ENCODE measurements at regions not wholly inside any gene's neighbourhood (a gene's known extent, or its start where the extent isn't known, plus 50 kb on each side); places are given as distances from the start of the nearest gene placed in this dataset.
"Not testable (repeated sequence)": the region's sequence is repeated elsewhere in the genome, so short reads cannot be mapped to it uniquely, and the experiment has no call there.

GRCh38 chr2:89959729-89960378 lies 1268.4 kb downstream of the RPIA start:
- H3K23ac ChIP-seq (ENCODE audit: low read length); H3K27me3 ChIP-seq (ENCODE audit: insufficient read depth, low read length, poor library complexity); H3K79me2 ChIP-seq (ENCODE audit: control insufficient read depth, insufficient read depth, low read length); H3K27ac ChIP-seq (ENCODE audit: low read depth, low read length); H3K18ac ChIP-seq (ENCODE audit: low read length); H3K56ac ChIP-seq (ENCODE audit: low read length); H3K4ac ChIP-seq (ENCODE audit: low read depth, low read length); H3K4me3 ChIP-seq (ENCODE audit: low read length); H3K4me1 ChIP-seq (ENCODE audit: control insufficient read depth, low read depth, low read length); H3K4me2 ChIP-seq (ENCODE audit: low read length); H2AK5ac ChIP-seq (ENCODE audit: low read length); H2BK15ac ChIP-seq (replicated peaks; ENCODE audit: low read depth); H3K36me3 ChIP-seq (ENCODE audit: control insufficient read depth, insufficient read depth, low read length); H2BK120ac ChIP-seq (ENCODE audit: low read depth, low read length); H4K5ac ChIP-seq (ENCODE audit: low read length); H4K8ac ChIP-seq (ENCODE audit: low read depth, low read length); H3K9ac ChIP-seq (ENCODE audit: low read length); H3K79me1 ChIP-seq (ENCODE audit: low read length); H2BK5ac ChIP-seq (ENCODE audit: low read length); DNase-seq: not testable (repeated sequence)
- no CpG with 5 or more reads among the region's 3 CpGs for WGBS (ENCODE audit: extremely low coverage, insufficient coverage, low lambda C conversion rate)

DNA sequence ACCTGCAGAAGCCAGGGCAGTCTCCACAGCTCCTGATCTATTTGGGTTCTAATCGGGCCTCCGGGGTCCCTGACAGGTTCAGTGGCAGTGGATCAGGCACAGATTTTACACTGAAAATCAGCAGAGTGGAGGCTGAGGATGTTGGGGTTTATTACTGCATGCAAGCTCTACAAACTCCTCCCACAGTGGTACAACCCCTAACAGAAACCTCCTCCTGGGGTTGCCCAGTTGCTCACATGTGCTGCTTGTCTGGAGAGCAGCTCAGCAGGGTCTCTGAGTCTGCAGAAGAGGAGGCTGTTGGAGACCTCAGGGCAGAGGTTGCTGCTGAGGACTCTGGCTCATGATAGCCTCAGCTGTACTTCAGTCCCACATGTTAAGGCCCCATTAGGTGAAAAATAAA lies 1269.1 kb downstream of the RPIA start:
- no CpG with 5 or more reads among the region's 2 CpGs for WGBS (ENCODE audit: extremely low coverage, insufficient coverage, low lambda C conversion rate)
- not testable (repeated sequence) for H3K18ac ChIP-seq (ENCODE audit: low read length); H3K56ac ChIP-seq (ENCODE audit: low read length)

GRCh38 chr2:89968567-89968966 lies 1277.1 kb downstream of the RPIA start:
- H3K79me2 ChIP-seq (ENCODE audit: control insufficient read depth, insufficient read depth, low read length); DNase-seq: not testable (repeated sequence)

More for the DNA sequence above, 1269.1 kb downstream of the RPIA start:
- not testable (repeated sequence) for H2BK5ac ChIP-seq (ENCODE audit: low read length); H2BK15ac ChIP-seq (replicated peaks; ENCODE audit: low read depth); H3K23ac ChIP-seq (ENCODE audit: low read length); H3K9ac ChIP-seq (ENCODE audit: low read length); H3K27me3 ChIP-seq (ENCODE audit: insufficient read depth, low read length, poor library complexity); H4K8ac ChIP-seq (ENCODE audit: low read depth, low read length); H3K4me2 ChIP-seq (ENCODE audit: low read length); H2BK120ac ChIP-seq (ENCODE audit: low read depth, low read length); H3K79me1 ChIP-seq (ENCODE audit: low read length); H3K4me1 ChIP-seq (ENCODE audit: control insufficient read depth, low read depth, low read length); H3K36me3 ChIP-seq (ENCODE audit: control insufficient read depth, insufficient read depth, low read length); H2AK5ac ChIP-seq (ENCODE audit: low read length); H3K4ac ChIP-seq (ENCODE audit: low read depth, low read length); H4K5ac ChIP-seq (ENCODE audit: low read length); H3K79me2 ChIP-seq (ENCODE audit: control insufficient read depth, insufficient read depth, low read length); DNase-seq; H3K4me3 ChIP-seq (ENCODE audit: low read length); H3K27ac ChIP-seq (ENCODE audit: low read depth, low read length)

GRCh38 chr2:89969190-89969589 lies 1277.7 kb downstream of the RPIA start:
- H2BK120ac ChIP-seq (ENCODE audit: low read depth, low read length); H2BK15ac ChIP-seq (replicated peaks; ENCODE audit: low read depth); H3K36me3 ChIP-seq (ENCODE audit: control insufficient read depth, insufficient read depth, low read length); H3K79me2 ChIP-seq (ENCODE audit: control insufficient read depth, insufficient read depth, low read length); H3K4ac ChIP-seq (ENCODE audit: low read depth, low read length); H3K4me3 ChIP-seq (ENCODE audit: low read length); H4K8ac ChIP-seq (ENCODE audit: low read depth, low read length); H3K27me3 ChIP-seq (ENCODE audit: insufficient read depth, low read length, poor library complexity); H3K4me1 ChIP-seq (ENCODE audit: control insufficient read depth, low read depth, low read length); H2BK5ac ChIP-seq (ENCODE audit: low read length); H3K4me2 ChIP-seq (ENCODE audit: low read length); H3K27ac ChIP-seq (ENCODE audit: low read depth, low read length); H2AK5ac ChIP-seq (ENCODE audit: low read length); DNase-seq; H3K79me1 ChIP-seq (ENCODE audit: low read length); H3K23ac ChIP-seq (ENCODE audit: low read length); H4K5ac ChIP-seq (ENCODE audit: low read length); H3K56ac ChIP-seq (ENCODE audit: low read length); H3K9ac ChIP-seq (ENCODE audit: low read length); H3K18ac ChIP-seq (ENCODE audit: low read length): not testable (repeated sequence)
- WGBS (ENCODE audit: extremely low coverage, insufficient coverage, low lambda C conversion rate) = no CpG with 5 or more reads among the region's 4 CpGs

More at GRCh38 chr2:89968567-89968966, 1277.1 kb downstream of the RPIA start:
- not testable (repeated sequence) for H3K18ac ChIP-seq (ENCODE audit: low read length); H3K79me1 ChIP-seq (ENCODE audit: low read length); H3K4me1 ChIP-seq (ENCODE audit: control insufficient read depth, low read depth, low read length); H2BK5ac ChIP-seq (ENCODE audit: low read length); H3K27me3 ChIP-seq (ENCODE audit: insufficient read depth, low read length, poor library complexity); H4K8ac ChIP-seq (ENCODE audit: low read depth, low read length); H2BK120ac ChIP-seq (ENCODE audit: low read depth, low read length); H3K27ac ChIP-seq (ENCODE audit: low read depth, low read length); H2BK15ac ChIP-seq (replicated peaks; ENCODE audit: low read depth); H3K4me3 ChIP-seq (ENCODE audit: low read length); H3K9ac ChIP-seq (ENCODE audit: low read length); H2AK5ac ChIP-seq (ENCODE audit: low read length); H3K4me2 ChIP-seq (ENCODE audit: low read length); H3K56ac ChIP-seq (ENCODE audit: low read length); H4K5ac ChIP-seq (ENCODE audit: low read length); H3K23ac ChIP-seq (ENCODE audit: low read length); H3K4ac ChIP-seq (ENCODE audit: low read depth, low read length); H3K36me3 ChIP-seq (ENCODE audit: control insufficient read depth, insufficient read depth, low read length)
- no CpG with 5 or more reads among the region's 3 CpGs for WGBS (ENCODE audit: extremely low coverage, insufficient coverage, low lambda C conversion rate)

- not testable (repeated sequence) for H3K23ac ChIP-seq (ENCODE audit: low read length); H2AK5ac ChIP-seq (ENCODE audit: low read length); H3K56ac ChIP-seq (ENCODE audit: low read length); H3K36me3 ChIP-seq (ENCODE audit: control insufficient read depth, insufficient read depth, low read length); H3K27me3 ChIP-seq (ENCODE audit: insufficient read depth, low read length, poor library complexity); H4K8ac ChIP-seq (ENCODE audit: low read depth, low read length); H3K4me1 ChIP-seq (ENCODE audit: control insufficient read depth, low read depth, low read length); H3K79me1 ChIP-seq (ENCODE audit: low read length); H4K5ac ChIP-seq (ENCODE audit: low read length); H3K4ac ChIP-seq (ENCODE audit: low read depth, low read length); H2BK120ac ChIP-seq (ENCODE audit: low read depth, low read length); H3K9ac ChIP-seq (ENCODE audit: low read length); H3K79me2 ChIP-seq (ENCODE audit: control insufficient read depth, insufficient read depth, low read length); H3K27ac ChIP-seq (ENCODE audit: low read depth, low read length); H3K4me2 ChIP-seq (ENCODE audit: low read length); H3K18ac ChIP-seq (ENCODE audit: low read length); H2BK15ac ChIP-seq (replicated peaks; ENCODE audit: low read depth); H2BK5ac ChIP-seq (ENCODE audit: low read length); DNase-seq; H3K4me3 ChIP-seq (ENCODE audit: low read length)
- no CpG with 5 or more reads among the region's 3 CpGs for WGBS (ENCODE audit: extremely low coverage, insufficient coverage, low lambda C conversion rate)
Measured at GRCh38 chr2:89973849-89974248, 1282.4 kb downstream of the RPIA start.

All from mesendoderm (in vitro differentiated cells).